GM23338 (cell line): ENCODE measurements at regions not wholly inside any gene's neighbourhood (a gene's known extent, or its start where the extent isn't known, plus 50 kb on each side); places are given as distances from the start of the nearest gene placed in this dataset.

Experiments used
- ATAC-seq: fragments of 200-7000 bp; cut with Tn5 transposase; 3 replicates; pipeline ENCODE4 v1.9.1; 2020
- DNase-seq: peaks from one replicate; pipeline ENCODE4 v3.0.0-alpha.2; 2015; ENCODE audit warnings: low spot score
- H2AFZ ChIP-seq: fragments of 200-600 bp; sonication (generic); 2 replicates; pipeline ENCODE4 v1.8.0; 2016; ENCODE audit warnings: antibody characterized with exemption, mild to moderate bottlenecking, moderate library complexity
- H3F3A ChIP-seq: fragments of 200-600 bp; sonication (generic); replicated peaks from 2 replicates; pipeline ENCODE4 v1.8.0; 2017; ENCODE audit warnings: antibody characterized with exemption, mixed run types, low read depth
- H3K27ac ChIP-seq: fragments of 200-600 bp; sonication (generic); 2 replicates; pipeline ENCODE4 v1.6.1; 2016; ENCODE audit warnings: low read depth
- H3K27me3 ChIP-seq: fragments of 200-600 bp; sonication (generic); 2 replicates; pipeline ENCODE4 v1.8.0; 2016; ENCODE audit warnings: mild to moderate bottlenecking, mixed run types, moderate library complexity; ENCODE audit not compliant: insufficient read depth
- H3K36me3 ChIP-seq: fragments of 200-600 bp; sonication (generic); 2 replicates; pipeline ENCODE4 v1.8.0; 2016; ENCODE audit warnings: mild to moderate bottlenecking; ENCODE audit not compliant: insufficient read depth
- H3K4me1 ChIP-seq: fragments of 200-600 bp; sonication (generic); 2 replicates; pipeline ENCODE4 v1.8.0; 2016; ENCODE audit warnings: mild to moderate bottlenecking, moderate library complexity; ENCODE audit not compliant: insufficient read depth
- H3K4me2 ChIP-seq: fragments of 200-600 bp; sonication (generic); 2 replicates; pipeline ENCODE4 v1.7.1; 2017; ENCODE audit warnings: mixed run types
- H3K4me3 ChIP-seq: fragments of 200-600 bp; sonication (generic); 2 replicates; pipeline ENCODE4 v1.6.1; 2016; ENCODE audit warnings: mixed run types
- H3K79me2 ChIP-seq: fragments of 200-600 bp; sonication (generic); replicated peaks from 2 replicates; pipeline ENCODE4 v1.8.0; 2017; ENCODE audit warnings: mild to moderate bottlenecking; ENCODE audit not compliant: insufficient read depth
- H3K9me2 ChIP-seq: fragments of 200-600 bp; sonication (generic); 2 replicates; pipeline ENCODE4 v1.8.0; 2017; ENCODE audit not compliant: insufficient read depth
- H4K20me1 ChIP-seq: fragments of 200-600 bp; sonication (generic); replicated peaks from 2 replicates; pipeline ENCODE4 v1.8.0; 2017; ENCODE audit warnings: mild to moderate bottlenecking; ENCODE audit not compliant: insufficient read depth
- H3K27ac Mint-ChIP-seq: 2 replicates; pipeline ENCODE4 v1.8.0; 2020; ENCODE audit warnings: inconsistent platforms, mild to moderate bottlenecking, moderate library complexity, mixed read lengths
- H3K27me3 Mint-ChIP-seq: 3 replicates; pipeline ENCODE4 v1.8.0; 2022; ENCODE audit warnings: low read depth, mild to moderate bottlenecking, moderate library complexity, mixed read lengths, inconsistent platforms; ENCODE audit not compliant: insufficient read depth, poor library complexity
- H3K36me3 Mint-ChIP-seq: 3 replicates; pipeline ENCODE4 v1.8.0; 2021; ENCODE audit warnings: low read depth, mild to moderate bottlenecking, inconsistent platforms, moderate library complexity, mixed read lengths
- H3K4me1 Mint-ChIP-seq: 3 replicates; pipeline ENCODE4 v1.8.0; 2020; ENCODE audit warnings: mild to moderate bottlenecking, inconsistent platforms, mixed read lengths
- H3K4me3 Mint-ChIP-seq: 3 replicates; pipeline ENCODE4 v1.8.0; 2021; ENCODE audit warnings: moderate library complexity, mild to moderate bottlenecking, inconsistent platforms, mixed read lengths
- H3K9me3 Mint-ChIP-seq: 3 replicates; pipeline ENCODE4 v1.8.0; 2020; ENCODE audit warnings: moderate library complexity, mild to moderate bottlenecking, inconsistent platforms, mixed read lengths
- CREB1 ChIP-seq: fragments of 250-450 bp; sonication (Bioruptor Pico); IDR thresholded peaks from 2 replicates; pipeline ENCODE4 v1.5.0; 2020; ENCODE audit warnings: low read depth, mild to moderate bottlenecking, moderate library complexity
- EZH2 ChIP-seq: fragments of 200-600 bp; sonication (generic); IDR thresholded peaks from one replicate; pipeline ENCODE4 v1.8.0; 2017; ENCODE audit warnings: antibody characterized with exemption, mild to moderate bottlenecking, low read depth; ENCODE audit not compliant: unreplicated experiment
- EZH2phosphoT487 ChIP-seq: fragments of 200-600 bp; sonication (generic); IDR thresholded peaks from one replicate; pipeline ENCODE4 v1.8.1; 2018; ENCODE audit warnings: antibody characterized with exemption; ENCODE audit not compliant: unreplicated experiment
- JUNB ChIP-seq: IDR thresholded peaks from one replicate; pipeline ENCODE4 v1.6.1; 2016; ENCODE audit warnings: antibody characterized with exemption; ENCODE audit not compliant: unreplicated experiment
- NANOG ChIP-seq: IDR thresholded peaks from 2 replicates; pipeline ENCODE4 v1.6.1; 2016; ENCODE audit warnings: antibody characterized with exemption, borderline replicate concordance
- POLR2AphosphoS5 ChIP-seq: IDR thresholded peaks from 2 replicates; pipeline ENCODE4 v1.6.1; 2016; ENCODE audit warnings: antibody characterized with exemption, low read depth
- STAT1 ChIP-seq: IDR thresholded peaks from one replicate; pipeline ENCODE4 v1.6.1; 2016; ENCODE audit warnings: antibody characterized with exemption; ENCODE audit not compliant: unreplicated experiment
- ZNF114 ChIP-seq: fragments of 250-450 bp; sonication (Bioruptor Pico); IDR thresholded peaks from 2 replicates; pipeline ENCODE4 v1.5.0; 2020; ENCODE audit warnings: mild to moderate bottlenecking, moderate library complexity
- ZNF331 ChIP-seq: fragments of 250-450 bp; sonication (Bioruptor Pico); IDR thresholded peaks from 2 replicates; pipeline ENCODE4 v1.5.0; 2020; ENCODE audit warnings: low read depth, mild to moderate bottlenecking, moderate library complexity
- TF ChIP-seq, protein P1 (sequence below): fragments of 250-450 bp; sonication (Bioruptor Pico); IDR thresholded peaks from 2 replicates; pipeline ENCODE4 v1.5.0; 2020; ENCODE audit warnings: mild to moderate bottlenecking, moderate library complexity
- TF ChIP-seq, protein P2 (sequence below): IDR thresholded peaks from 2 replicates; pipeline ENCODE4 v1.6.1; 2016; ENCODE audit warnings: antibody characterized with exemption
- TF ChIP-seq, protein P3 (sequence below): IDR thresholded peaks from one replicate; pipeline ENCODE4 v1.6.1; 2018; ENCODE audit warnings: antibody characterized with exemption; ENCODE audit not compliant: unreplicated experiment
- TF ChIP-seq, protein P4 (sequence below), 2 experiments: fragments of 200-600 bp in 1 of 2; sonication (generic) in 1 of 2; conservative IDR thresholded peaks; 2 replicates each; pipeline versions ENCODE4 v1.5.1 to v1.6.1; 2016 to 2017; ENCODE audit warnings: antibody characterized with exemption in 2 of 2, low read depth in 2 of 2, mild to moderate bottlenecking in 2 of 2, moderate library complexity in 1 of 2

DNA sequence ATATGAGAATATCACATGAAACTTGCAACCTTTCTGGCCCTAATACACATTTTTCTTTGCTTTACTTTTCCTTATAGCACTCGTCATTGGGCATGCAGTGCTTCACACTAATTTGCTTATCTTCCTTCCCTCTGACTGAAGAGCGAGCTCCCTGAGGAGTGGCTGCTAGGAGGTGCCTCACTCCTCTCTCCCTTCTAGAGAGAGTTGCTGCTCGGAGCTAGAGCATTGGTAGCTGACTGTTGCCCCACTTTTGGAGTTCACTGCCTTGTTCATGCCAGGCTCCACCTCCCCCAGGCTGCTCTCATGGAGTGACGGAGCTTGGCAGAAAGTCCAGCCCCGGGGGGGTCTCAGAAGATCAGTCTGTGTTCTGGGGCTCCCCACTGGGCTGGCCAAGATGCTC is 413.2 kb downstream of the MED10 start (continued):
- no peak for TF ChIP-seq POLR2AphosphoS5
- no peak for TF ChIP-seq EZH2phosphoT487
- TF ChIP-seq, protein P1, sequence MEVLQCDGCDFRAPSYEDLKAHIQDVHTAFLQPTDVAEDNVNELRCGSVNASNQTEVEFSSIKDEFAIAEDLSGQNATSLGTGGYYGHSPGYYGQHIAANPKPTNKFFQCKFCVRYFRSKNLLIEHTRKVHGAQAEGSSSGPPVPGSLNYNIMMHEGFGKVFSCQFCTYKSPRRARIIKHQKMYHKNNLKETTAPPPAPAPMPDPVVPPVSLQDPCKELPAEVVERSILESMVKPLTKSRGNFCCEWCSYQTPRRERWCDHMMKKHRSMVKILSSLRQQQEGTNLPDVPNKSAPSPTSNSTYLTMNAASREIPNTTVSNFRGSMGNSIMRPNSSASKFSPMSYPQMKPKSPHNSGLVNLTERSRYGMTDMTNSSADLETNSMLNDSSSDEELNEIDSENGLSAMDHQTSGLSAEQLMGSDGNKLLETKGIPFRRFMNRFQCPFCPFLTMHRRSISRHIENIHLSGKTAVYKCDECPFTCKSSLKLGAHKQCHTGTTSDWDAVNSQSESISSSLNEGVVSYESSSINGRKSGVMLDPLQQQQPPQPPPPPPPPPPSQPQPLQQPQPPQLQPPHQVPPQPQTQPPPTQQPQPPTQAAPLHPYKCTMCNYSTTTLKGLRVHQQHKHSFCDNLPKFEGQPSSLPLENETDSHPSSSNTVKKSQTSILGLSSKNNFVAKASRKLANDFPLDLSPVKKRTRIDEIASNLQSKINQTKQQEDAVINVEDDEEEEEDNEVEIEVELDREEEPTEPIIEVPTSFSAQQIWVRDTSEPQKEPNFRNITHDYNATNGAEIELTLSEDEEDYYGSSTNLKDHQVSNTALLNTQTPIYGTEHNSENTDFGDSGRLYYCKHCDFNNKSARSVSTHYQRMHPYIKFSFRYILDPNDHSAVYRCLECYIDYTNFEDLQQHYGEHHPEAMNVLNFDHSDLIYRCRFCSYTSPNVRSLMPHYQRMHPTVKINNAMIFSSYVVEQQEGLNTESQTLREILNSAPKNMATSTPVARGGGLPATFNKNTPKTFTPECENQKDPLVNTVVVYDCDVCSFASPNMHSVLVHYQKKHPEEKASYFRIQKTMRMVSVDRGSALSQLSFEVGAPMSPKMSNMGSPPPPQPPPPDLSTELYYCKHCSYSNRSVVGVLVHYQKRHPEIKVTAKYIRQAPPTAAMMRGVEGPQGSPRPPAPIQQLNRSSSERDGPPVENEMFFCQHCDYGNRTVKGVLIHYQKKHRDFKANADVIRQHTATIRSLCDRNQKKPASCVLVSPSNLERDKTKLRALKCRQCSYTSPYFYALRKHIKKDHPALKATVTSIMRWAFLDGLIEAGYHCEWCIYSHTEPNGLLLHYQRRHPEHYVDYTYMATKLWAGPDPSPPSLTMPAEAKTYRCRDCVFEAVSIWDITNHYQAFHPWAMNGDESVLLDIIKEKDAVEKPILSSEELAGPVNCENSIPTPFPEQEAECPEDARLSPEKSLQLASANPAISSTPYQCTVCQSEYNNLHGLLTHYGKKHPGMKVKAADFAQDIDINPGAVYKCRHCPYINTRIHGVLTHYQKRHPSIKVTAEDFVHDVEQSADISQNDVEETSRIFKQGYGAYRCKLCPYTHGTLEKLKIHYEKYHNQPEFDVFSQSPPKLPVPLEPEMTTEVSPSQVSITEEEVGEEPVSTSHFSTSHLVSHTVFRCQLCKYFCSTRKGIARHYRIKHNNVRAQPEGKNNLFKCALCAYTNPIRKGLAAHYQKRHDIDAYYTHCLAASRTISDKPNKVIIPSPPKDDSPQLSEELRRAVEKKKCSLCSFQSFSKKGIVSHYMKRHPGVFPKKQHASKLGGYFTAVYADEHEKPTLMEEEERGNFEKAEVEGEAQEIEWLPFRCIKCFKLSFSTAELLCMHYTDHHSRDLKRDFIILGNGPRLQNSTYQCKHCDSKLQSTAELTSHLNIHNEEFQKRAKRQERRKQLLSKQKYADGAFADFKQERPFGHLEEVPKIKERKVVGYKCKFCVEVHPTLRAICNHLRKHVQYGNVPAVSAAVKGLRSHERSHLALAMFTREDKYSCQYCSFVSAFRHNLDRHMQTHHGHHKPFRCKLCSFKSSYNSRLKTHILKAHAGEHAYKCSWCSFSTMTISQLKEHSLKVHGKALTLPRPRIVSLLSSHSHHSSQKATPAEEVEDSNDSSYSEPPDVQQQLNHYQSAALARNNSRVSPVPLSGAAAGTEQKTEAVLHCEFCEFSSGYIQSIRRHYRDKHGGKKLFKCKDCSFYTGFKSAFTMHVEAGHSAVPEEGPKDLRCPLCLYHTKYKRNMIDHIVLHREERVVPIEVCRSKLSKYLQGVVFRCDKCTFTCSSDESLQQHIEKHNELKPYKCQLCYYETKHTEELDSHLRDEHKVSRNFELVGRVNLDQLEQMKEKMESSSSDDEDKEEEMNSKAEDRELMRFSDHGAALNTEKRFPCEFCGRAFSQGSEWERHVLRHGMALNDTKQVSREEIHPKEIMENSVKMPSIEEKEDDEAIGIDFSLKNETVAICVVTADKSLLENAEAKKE (CRISPR knock-in tag): no peak

DNA sequence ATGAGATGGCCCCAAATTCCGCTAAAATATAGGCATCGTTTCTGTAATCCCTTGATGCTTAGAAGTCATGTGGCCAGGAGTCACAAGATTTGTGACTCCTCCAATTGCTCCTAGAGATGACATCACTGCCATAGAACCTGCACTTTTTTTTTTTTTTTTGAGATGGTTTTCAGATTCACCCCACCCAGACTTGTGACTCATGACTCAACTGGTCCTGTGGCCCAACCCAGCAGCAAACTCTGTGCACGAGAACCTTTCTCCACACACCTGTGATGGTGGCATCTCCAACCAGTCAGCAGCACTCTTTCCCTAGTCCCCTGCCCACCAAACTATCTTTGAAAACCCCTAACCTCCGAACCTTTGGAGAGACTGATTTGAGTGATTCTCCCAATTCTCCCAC is 414.0 kb downstream of the MED10 start:
- H3K27me3 ChIP-seq: no peaks in the 10 kb centered on the region
- H3K27ac ChIP-seq: no peak overlapping the region
- no peak for ATAC-seq
- Mint-ChIP-seq H3K27ac (no peak overlapping the region), H3K4me1 (no peaks in the 10 kb centered on the region), H3K9me3 (peaks cover 18% of the 10 kb centered on the region), H3K36me3 (peaks cover 14% of the 10 kb centered on the region), H3K27me3 (no peaks in the 10 kb centered on the region), H3K4me3 (no peak overlapping the region)
- no peaks in the 10 kb centered on the region for H4K20me1 ChIP-seq
- no peaks in the 10 kb centered on the region for H3F3A ChIP-seq
- no peak overlapping the region for H2AFZ ChIP-seq
- 0 out of 2 replicates have a peak, but pooled peaks cover 3% of the 10 kb centered on the region for H3K9me2 ChIP-seq
- H3K4me1 ChIP-seq: no peaks in the 10 kb centered on the region
- no peak overlapping the region for H3K4me2 ChIP-seq
- H3K36me3 ChIP-seq: no peaks in the 10 kb centered on the region
- no peaks in the 10 kb centered on the region for H3K79me2 ChIP-seq
- DNase-seq: no peak
- no peak overlapping the region for H3K4me3 ChIP-seq
- TF ChIP-seq ZNF114 (CRISPR knock-in tag) (no peak), JUNB (no peak), STAT1 (no peak), CREB1 (CRISPR knock-in tag) (no peak), EZH2phosphoT487 (no peak), POLR2AphosphoS5 (no peak), NANOG (no peak), EZH2 (no peak), ZNF331 (CRISPR knock-in tag) (no peak)
- TF ChIP-seq, protein P2, sequence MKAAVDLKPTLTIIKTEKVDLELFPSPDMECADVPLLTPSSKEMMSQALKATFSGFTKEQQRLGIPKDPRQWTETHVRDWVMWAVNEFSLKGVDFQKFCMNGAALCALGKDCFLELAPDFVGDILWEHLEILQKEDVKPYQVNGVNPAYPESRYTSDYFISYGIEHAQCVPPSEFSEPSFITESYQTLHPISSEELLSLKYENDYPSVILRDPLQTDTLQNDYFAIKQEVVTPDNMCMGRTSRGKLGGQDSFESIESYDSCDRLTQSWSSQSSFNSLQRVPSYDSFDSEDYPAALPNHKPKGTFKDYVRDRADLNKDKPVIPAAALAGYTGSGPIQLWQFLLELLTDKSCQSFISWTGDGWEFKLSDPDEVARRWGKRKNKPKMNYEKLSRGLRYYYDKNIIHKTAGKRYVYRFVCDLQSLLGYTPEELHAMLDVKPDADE: no peak
- TF ChIP-seq, protein P3, sequence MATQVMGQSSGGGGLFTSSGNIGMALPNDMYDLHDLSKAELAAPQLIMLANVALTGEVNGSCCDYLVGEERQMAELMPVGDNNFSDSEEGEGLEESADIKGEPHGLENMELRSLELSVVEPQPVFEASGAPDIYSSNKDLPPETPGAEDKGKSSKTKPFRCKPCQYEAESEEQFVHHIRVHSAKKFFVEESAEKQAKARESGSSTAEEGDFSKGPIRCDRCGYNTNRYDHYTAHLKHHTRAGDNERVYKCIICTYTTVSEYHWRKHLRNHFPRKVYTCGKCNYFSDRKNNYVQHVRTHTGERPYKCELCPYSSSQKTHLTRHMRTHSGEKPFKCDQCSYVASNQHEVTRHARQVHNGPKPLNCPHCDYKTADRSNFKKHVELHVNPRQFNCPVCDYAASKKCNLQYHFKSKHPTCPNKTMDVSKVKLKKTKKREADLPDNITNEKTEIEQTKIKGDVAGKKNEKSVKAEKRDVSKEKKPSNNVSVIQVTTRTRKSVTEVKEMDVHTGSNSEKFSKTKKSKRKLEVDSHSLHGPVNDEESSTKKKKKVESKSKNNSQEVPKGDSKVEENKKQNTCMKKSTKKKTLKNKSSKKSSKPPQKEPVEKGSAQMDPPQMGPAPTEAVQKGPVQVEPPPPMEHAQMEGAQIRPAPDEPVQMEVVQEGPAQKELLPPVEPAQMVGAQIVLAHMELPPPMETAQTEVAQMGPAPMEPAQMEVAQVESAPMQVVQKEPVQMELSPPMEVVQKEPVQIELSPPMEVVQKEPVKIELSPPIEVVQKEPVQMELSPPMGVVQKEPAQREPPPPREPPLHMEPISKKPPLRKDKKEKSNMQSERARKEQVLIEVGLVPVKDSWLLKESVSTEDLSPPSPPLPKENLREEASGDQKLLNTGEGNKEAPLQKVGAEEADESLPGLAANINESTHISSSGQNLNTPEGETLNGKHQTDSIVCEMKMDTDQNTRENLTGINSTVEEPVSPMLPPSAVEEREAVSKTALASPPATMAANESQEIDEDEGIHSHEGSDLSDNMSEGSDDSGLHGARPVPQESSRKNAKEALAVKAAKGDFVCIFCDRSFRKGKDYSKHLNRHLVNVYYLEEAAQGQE: no peak
- TF ChIP-seq, protein P4, sequence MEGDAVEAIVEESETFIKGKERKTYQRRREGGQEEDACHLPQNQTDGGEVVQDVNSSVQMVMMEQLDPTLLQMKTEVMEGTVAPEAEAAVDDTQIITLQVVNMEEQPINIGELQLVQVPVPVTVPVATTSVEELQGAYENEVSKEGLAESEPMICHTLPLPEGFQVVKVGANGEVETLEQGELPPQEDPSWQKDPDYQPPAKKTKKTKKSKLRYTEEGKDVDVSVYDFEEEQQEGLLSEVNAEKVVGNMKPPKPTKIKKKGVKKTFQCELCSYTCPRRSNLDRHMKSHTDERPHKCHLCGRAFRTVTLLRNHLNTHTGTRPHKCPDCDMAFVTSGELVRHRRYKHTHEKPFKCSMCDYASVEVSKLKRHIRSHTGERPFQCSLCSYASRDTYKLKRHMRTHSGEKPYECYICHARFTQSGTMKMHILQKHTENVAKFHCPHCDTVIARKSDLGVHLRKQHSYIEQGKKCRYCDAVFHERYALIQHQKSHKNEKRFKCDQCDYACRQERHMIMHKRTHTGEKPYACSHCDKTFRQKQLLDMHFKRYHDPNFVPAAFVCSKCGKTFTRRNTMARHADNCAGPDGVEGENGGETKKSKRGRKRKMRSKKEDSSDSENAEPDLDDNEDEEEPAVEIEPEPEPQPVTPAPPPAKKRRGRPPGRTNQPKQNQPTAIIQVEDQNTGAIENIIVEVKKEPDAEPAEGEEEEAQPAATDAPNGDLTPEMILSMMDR (conservative IDR thresholded peaks at IDR 0.05; ENCODE audit: low read depth in 2 of 2): no peak
